Activated CD4-positive, alpha-beta T cell treated with anti-CD3 and anti-CD28 coated beads for 48 hours (primary cell): ENCODE measurements at regions not wholly inside any gene's neighbourhood (a gene's known extent, or its start where the extent isn't known, plus 50 kb on each side); places are given as distances from the start of the nearest gene placed in this dataset.
"Not testable (repeated sequence)": the region's sequence is repeated elsewhere in the genome, so short reads cannot be mapped to it uniquely, and the experiment has no call there.

Source experiments
- DNase-seq: peaks from one replicate; pipeline ENCODE4 v3.0.0-alpha.2; 2020

GRCh38 chr16:82295290-82296201 is 125.5 kb upstream of the MPHOSPH6 start:
- no peak for DNase-seq

- no peak for DNase-seq
These were observed 123.6 kb upstream of the MPHOSPH6 start for GRCh38 chr16:82293671-82294070.

- DNase-seq: no peak
These were observed 117.9 kb upstream of the MPHOSPH6 start for GRCh38 chr16:82287937-82288336.

- no peak for DNase-seq
These were observed 112.6 kb upstream of the MPHOSPH6 start for GRCh38 chr16:82282662-82283061.

- no peak for DNase-seq
These were observed 111.5 kb upstream of the MPHOSPH6 start for GRCh38 chr16:82281544-82281943.

- no peak for DNase-seq
These were observed 110.8 kb upstream of the MPHOSPH6 start for GRCh38 chr16:82280867-82281266.

GRCh38 chr16:82275349-82275748 is 105.3 kb upstream of the MPHOSPH6 start:
- DNase-seq: not testable (repeated sequence)

GRCh38 chr16:82271636-82272035 is 101.6 kb upstream of the MPHOSPH6 start:
- no peak for DNase-seq

GRCh38 chr16:82267675-82268074 is 97.7 kb upstream of the MPHOSPH6 start:
- not testable (repeated sequence) for DNase-seq

- no peak for DNase-seq
These were observed 95.8 kb upstream of the MPHOSPH6 start for GRCh38 chr16:82265809-82266208.

GRCh38 chr16:82264756-82265155 is 94.7 kb upstream of the MPHOSPH6 start:
- DNase-seq: no peak

GRCh38 chr16:82263521-82264143 is 93.6 kb upstream of the MPHOSPH6 start:
- peak; percentile 61 for DNase-seq

GRCh38 chr16:82262244-82262643 is 92.2 kb upstream of the MPHOSPH6 start:
- DNase-seq: no peak

GRCh38 chr16:82260212-82260795 is 90.3 kb upstream of the MPHOSPH6 start:
- DNase-seq: no peak

GRCh38 chr16:82259731-82260130 is 89.7 kb upstream of the MPHOSPH6 start:
- DNase-seq: no peak

GRCh38 chr16:82257990-82258389 is 88.0 kb upstream of the MPHOSPH6 start:
- no peak for DNase-seq

GRCh38 chr16:82252582-82252981 is 82.6 kb upstream of the MPHOSPH6 start:
- no peak for DNase-seq

- DNase-seq: no peak
These were observed 78.7 kb upstream of the MPHOSPH6 start for GRCh38 chr16:82248677-82249076.

- no peak for DNase-seq
These were observed 78.1 kb upstream of the MPHOSPH6 start for GRCh38 chr16:82248012-82248656.

GRCh38 chr16:82242201-82242600 is 72.2 kb upstream of the MPHOSPH6 start:
- DNase-seq: no peak

- DNase-seq: no peak
These were observed 71.5 kb upstream of the MPHOSPH6 start for GRCh38 chr16:82241469-82242052.

GRCh38 chr16:82240111-82240510 is 70.1 kb upstream of the MPHOSPH6 start:
- DNase-seq: no peak

- DNase-seq: no peak
These were observed 66.9 kb upstream of the MPHOSPH6 start for GRCh38 chr16:82236875-82237274.
